NK-92 (cell line): ENCODE measurements at regions not wholly inside any gene's neighbourhood (a gene's known extent, or its start where the extent isn't known, plus 50 kb on each side); places are given as distances from the start of the nearest gene placed in this dataset.
"Not testable (repeated sequence)": the region's sequence is repeated elsewhere in the genome, so short reads cannot be mapped to it uniquely, and the experiment has no call there.

Source experiments
- DNase-seq: peaks from one replicate; lab custom pipeline; 2025; ENCODE audit not compliant: unreplicated experiment; lab: John Stamatoyannopoulos, UW

GRCh38 chr3:27779176-27779575, 57.1 kb upstream of the EOMES start:
- DNase-seq: no peak

GRCh38 chr3:27789420-27789819, 67.3 kb upstream of the EOMES start:
- DNase-seq: no peak

- DNase-seq: no peak
These were observed 69.8 kb upstream of the EOMES start for GRCh38 chr3:27791956-27792355.

- no peak for DNase-seq
These were observed 70.7 kb upstream of the EOMES start for GRCh38 chr3:27792869-27793268.

- DNase-seq: no peak
These were observed 72.1 kb upstream of the EOMES start for GRCh38 chr3:27794211-27794610.

GRCh38 chr3:27796365-27796875, 74.3 kb upstream of the EOMES start:
- no peak for DNase-seq

GRCh38 chr3:27797773-27798172, 75.7 kb upstream of the EOMES start:
- no peak for DNase-seq

- no peak for DNase-seq
These were observed 78.1 kb upstream of the EOMES start for GRCh38 chr3:27800261-27800660.

- no peak for DNase-seq
These were observed 80.3 kb upstream of the EOMES start for GRCh38 chr3:27802425-27802824.

GRCh38 chr3:27802849-27803248, 80.7 kb upstream of the EOMES start:
- DNase-seq: no peak

- no peak for DNase-seq
These were observed 83.2 kb upstream of the EOMES start for GRCh38 chr3:27805282-27805681.

GRCh38 chr3:27813255-27813654, 91.1 kb upstream of the EOMES start:
- no peak for DNase-seq

GRCh38 chr3:27821609-27822008, 99.5 kb upstream of the EOMES start:
- not testable (repeated sequence) for DNase-seq

- DNase-seq: no peak
These were observed 102.4 kb upstream of the EOMES start for GRCh38 chr3:27824312-27825200.

GRCh38 chr3:27826448-27826847, 104.3 kb upstream of the EOMES start:
- DNase-seq: no peak

- DNase-seq: no peak
These were observed 104.9 kb upstream of the EOMES start for GRCh38 chr3:27827041-27827440.

- DNase-seq: no peak
These were observed 118.9 kb upstream of the EOMES start for GRCh38 chr3:27840807-27841594.

- DNase-seq: no peak
These were observed 122.0 kb upstream of the EOMES start for GRCh38 chr3:27844052-27844675.

- no peak for DNase-seq
These were observed 125.6 kb upstream of the EOMES start for GRCh38 chr3:27847697-27848096.

GRCh38 chr3:27848826-27849225, 126.7 kb upstream of the EOMES start:
- no peak for DNase-seq

GRCh38 chr3:27859821-27860220, 137.7 kb upstream of the EOMES start:
- no peak for DNase-seq
